Calu3 (cell line): ENCODE measurements at regions not wholly inside any gene's neighbourhood (a gene's known extent, or its start where the extent isn't known, plus 50 kb on each side); places are given as distances from the start of the nearest gene placed in this dataset.

ENCODE experiments used
- BruUV-seq: library from RNA; stranded (reverse); fragments of 400-500 nt; replicated peaks from 2 replicates; lab custom pipeline; 2021; lab: Mats Ljungman, UMichigan
- CTCF ChIA-PET: fragments of 300-600 bp; sonication (Branson Sonifier 250); formaldehyde crosslinking; loops from one replicate; lab custom pipeline; 2022; ENCODE audit warnings: antibody characterized with exemption; lab: Charles Lee
- DNase-seq: peaks from one replicate; pipeline ENCODE4 v3.0.0; 2022
- H3K27ac Mint-ChIP-seq: one replicate; pipeline ENCODE4 v1.8.0; 2022; ENCODE audit warnings: mixed read lengths; ENCODE audit not compliant: unreplicated experiment
- H3K27me3 Mint-ChIP-seq: one replicate; pipeline ENCODE4 v1.8.0; 2022; ENCODE audit warnings: mixed read lengths; ENCODE audit not compliant: unreplicated experiment
- H3K36me3 Mint-ChIP-seq: one replicate; pipeline ENCODE4 v1.8.0; 2022; ENCODE audit warnings: mild to moderate bottlenecking, moderate library complexity, mixed read lengths; ENCODE audit not compliant: insufficient read depth, unreplicated experiment
- H3K4me1 Mint-ChIP-seq: one replicate; pipeline ENCODE4 v1.8.0; 2022; ENCODE audit warnings: mild to moderate bottlenecking, low read depth, mixed read lengths; ENCODE audit not compliant: unreplicated experiment
- H3K4me3 Mint-ChIP-seq: one replicate; pipeline ENCODE4 v1.8.0; 2022; ENCODE audit warnings: mild to moderate bottlenecking, low read depth, moderate library complexity, mixed read lengths; ENCODE audit not compliant: unreplicated experiment
- H3K9me3 Mint-ChIP-seq: one replicate; pipeline ENCODE4 v1.8.0; 2022; ENCODE audit warnings: low read depth, mixed read lengths; ENCODE audit not compliant: unreplicated experiment
- CTCF ChIP-seq: fragments of 200-600 bp; IDR thresholded peaks from one replicate; pipeline ENCODE4 v1.8.0; 2022; ENCODE audit warnings: antibody characterized with exemption; ENCODE audit not compliant: unreplicated experiment
- intact Hi-C: fragments of 100-400 bp; cut with micrococcal nuclease; formaldehyde crosslinking; loops from one replicate; pipeline ENCODE4 v1.10.0; 2022; ENCODE audit not compliant: unreplicated experiment

- Mint-ChIP-seq H3K4me3 (no peak overlapping the region), H3K27me3 (no peaks in the 10 kb centered on the region), H3K9me3 (peaks cover 2% of the 10 kb centered on the region), H3K27ac (no peak overlapping the region), H3K36me3 (no peaks in the 10 kb centered on the region), H3K4me1 (no peaks in the 10 kb centered on the region)
- TF ChIP-seq CTCF = no peak
- intact Hi-C loops = no loop called here
- CTCF ChIA-PET = no interaction called here
- no peak for DNase-seq
- BruUV-seq = no TSS peak
These were observed 91.1 kb upstream of the PLPPR1 start for GRCh38 chr9:100937382-100937781.

GRCh38 chr9:100938507-100938906 lies 90.0 kb upstream of the PLPPR1 start:
- intact Hi-C loops = no loop called here
- no peak for TF ChIP-seq CTCF
- no TSS peak for BruUV-seq
- CTCF ChIA-PET = no interaction called here
- no peaks in the 10 kb centered on the region for H3K4me1 Mint-ChIP-seq
- H3K27ac Mint-ChIP-seq = no peak overlapping the region
- H3K27me3 Mint-ChIP-seq = no peaks in the 10 kb centered on the region
- no peaks in the 10 kb centered on the region for H3K9me3 Mint-ChIP-seq
- H3K4me3 Mint-ChIP-seq = no peak overlapping the region
- no peak for DNase-seq
- no peaks in the 10 kb centered on the region for H3K36me3 Mint-ChIP-seq

GRCh38 chr9:100939636-100940035 lies 88.9 kb upstream of the PLPPR1 start:
- intact Hi-C loops = no loop called here
- no peaks in the 10 kb centered on the region for H3K9me3 Mint-ChIP-seq
- H3K36me3 Mint-ChIP-seq = no peaks in the 10 kb centered on the region
- CTCF ChIA-PET = no interaction called here
- no peak overlapping the region for H3K4me3 Mint-ChIP-seq
- no peak overlapping the region for H3K27ac Mint-ChIP-seq
- no peak for TF ChIP-seq CTCF
- H3K27me3 Mint-ChIP-seq = no peaks in the 10 kb centered on the region
- BruUV-seq = no TSS peak
- DNase-seq = no peak
- H3K4me1 Mint-ChIP-seq = no peaks in the 10 kb centered on the region

- Mint-ChIP-seq H3K27ac (no peak overlapping the region), H3K4me1 (no peaks in the 10 kb centered on the region), H3K27me3 (no peaks in the 10 kb centered on the region), H3K36me3 (no peaks in the 10 kb centered on the region), H3K4me3 (no peak overlapping the region), H3K9me3 (no peaks in the 10 kb centered on the region)
- no TSS peak for BruUV-seq
- intact Hi-C loops = no loop called here
- CTCF ChIA-PET = no interaction called here
- DNase-seq = no peak
- TF ChIP-seq CTCF = no peak
These were observed 69.3 kb upstream of the PLPPR1 start for GRCh38 chr9:100959226-100959625.
